GM13977 (cell line): ENCODE measurements at regions not wholly inside any gene's neighbourhood (a gene's known extent, or its start where the extent isn't known, plus 50 kb on each side); places are given as distances from the start of the nearest gene placed in this dataset.

ENCODE experiments used
- DNase-seq: peaks from one replicate; pipeline ENCODE4 v3.0.0; 2012; ENCODE audit warnings: low spot score
- CTCF ChIP-seq: IDR thresholded peaks from 2 replicates; pipeline ENCODE4 v1.5.1; 2012; ENCODE audit warnings: mild to moderate bottlenecking, control low read depth; ENCODE audit not compliant: insufficient read depth; ENCODE audit errors: extremely low read depth, missing control alignments
- in situ Hi-C: fragments of 300-500 bp; cut with MboI; formaldehyde crosslinking; loops from one replicate; pipeline ENCODE4 v1.12.0; 2022; ENCODE audit warnings: low sequenced_read_pairs, low pct_unique_long_range_greater_than_20kb, mixed read lengths, inconsistent platforms; ENCODE audit not compliant: unreplicated experiment

GRCh38 chr5:8905021-8905420, 640.9 kb downstream of the SEMA5A start:
- in situ Hi-C loops: no loop called here
- TF ChIP-seq CTCF: no peak
- no peak for DNase-seq

GRCh38 chr5:8906303-8906967, 639.4 kb downstream of the SEMA5A start:
- DNase-seq: no peak
- in situ Hi-C loops: no loop called here
- no peak for TF ChIP-seq CTCF

- TF ChIP-seq CTCF: no peak
- no peak for DNase-seq
- in situ Hi-C loops: no loop called here
Observed at GRCh38 chr5:8907168-8907868, 638.6 kb downstream of the SEMA5A start.

GRCh38 chr5:8908055-8908683, 637.7 kb downstream of the SEMA5A start:
- DNase-seq: peak; percentile 3
- TF ChIP-seq CTCF: peak; percentile 68
- in situ Hi-C loops: no loop called here

- no peak for DNase-seq
- in situ Hi-C loops: no loop called here
- TF ChIP-seq CTCF: no peak
Observed at GRCh38 chr5:8912106-8912505, 633.8 kb downstream of the SEMA5A start.

- in situ Hi-C loops: no loop called here
- TF ChIP-seq CTCF: no peak
Observed at GRCh38 chr5:8913522-8913921, 632.4 kb downstream of the SEMA5A start.

More at GRCh38 chr5:8913522-8913921, 632.4 kb downstream of the SEMA5A start:
- DNase-seq: no peak
